Chondrocyte (in vitro differentiated cells): ENCODE measurements at regions not wholly inside any gene's neighbourhood (a gene's known extent, or its start where the extent isn't known, plus 50 kb on each side); places are given as distances from the start of the nearest gene placed in this dataset.

Experiments
- DNase-seq: peaks from one replicate; pipeline ENCODE4 v3.0.0; 2021; ENCODE audit warnings: mixed read lengths, low spot score
- H3K27ac Mint-ChIP-seq: one replicate; pipeline ENCODE4 v1.8.0; 2021; ENCODE audit warnings: mild to moderate bottlenecking, moderate library complexity, mixed read lengths; ENCODE audit not compliant: unreplicated experiment
- H3K27me3 Mint-ChIP-seq: 2 replicates; pipeline ENCODE4 v1.8.0; 2021; ENCODE audit warnings: low read depth, mixed read lengths
- H3K36me3 Mint-ChIP-seq: 2 replicates; pipeline ENCODE4 v1.8.0; 2021; ENCODE audit warnings: low read depth, mixed read lengths
- H3K4me1 Mint-ChIP-seq: 2 replicates; pipeline ENCODE4 v1.8.0; 2021; ENCODE audit warnings: low read depth, mild to moderate bottlenecking, mixed read lengths
- H3K4me3 Mint-ChIP-seq: one replicate; pipeline ENCODE4 v1.8.0; 2021; ENCODE audit warnings: mild to moderate bottlenecking, moderate library complexity, mixed read lengths; ENCODE audit not compliant: unreplicated experiment
- H3K9me3 Mint-ChIP-seq: 2 replicates; pipeline ENCODE4 v1.8.0; 2021; ENCODE audit warnings: low read depth, mixed read lengths
- CTCF ChIP-seq: fragments of 200-600 bp; sonication (generic); IDR thresholded peaks from 2 replicates; pipeline ENCODE4 v1.5.0; 2021; ENCODE audit warnings: antibody characterized with exemption, mild to moderate bottlenecking, moderate library complexity

- Mint-ChIP-seq H3K4me1 (no peaks in the 10 kb centered on the region), H3K27ac (no peak overlapping the region), H3K36me3 (no peaks in the 10 kb centered on the region), H3K27me3 (peaks cover 6% of the 10 kb centered on the region), H3K9me3 (no peaks in the 10 kb centered on the region), H3K4me3 (no peak overlapping the region)
- DNase-seq: no peak
- TF ChIP-seq CTCF: no peak
These were observed 893.2 kb downstream of the SLC16A7 start for GRCh38 chr12:60489071-60489470.

- peak; percentile 86 for TF ChIP-seq CTCF
- Mint-ChIP-seq H3K27me3 (peaks cover 7% of the 10 kb centered on the region), H3K9me3 (no peaks in the 10 kb centered on the region), H3K4me3 (no peak overlapping the region), H3K4me1 (no peaks in the 10 kb centered on the region), H3K36me3 (no peaks in the 10 kb centered on the region), H3K27ac (no peak overlapping the region)
- no peak for DNase-seq
These were observed 898.4 kb downstream of the SLC16A7 start for GRCh38 chr12:60494244-60494643.

- no peaks in the 10 kb centered on the region for H3K9me3 Mint-ChIP-seq
- H3K36me3 Mint-ChIP-seq: no peaks in the 10 kb centered on the region
- DNase-seq: no peak
- peaks cover 5% of the 10 kb centered on the region for H3K27me3 Mint-ChIP-seq
- no peak overlapping the region for H3K27ac Mint-ChIP-seq
- H3K4me3 Mint-ChIP-seq: no peak overlapping the region
- TF ChIP-seq CTCF: no peak
- H3K4me1 Mint-ChIP-seq: no peaks in the 10 kb centered on the region
These were observed 902.8 kb downstream of the SLC16A7 start for GRCh38 chr12:60498656-60499055.

- no peaks in the 10 kb centered on the region for H3K27me3 Mint-ChIP-seq
- no peak for DNase-seq
- no peaks in the 10 kb centered on the region for H3K36me3 Mint-ChIP-seq
- H3K4me1 Mint-ChIP-seq: no peaks in the 10 kb centered on the region
- no peaks in the 10 kb centered on the region for H3K9me3 Mint-ChIP-seq
- H3K27ac Mint-ChIP-seq: no peak overlapping the region
- H3K4me3 Mint-ChIP-seq: no peak overlapping the region
- no peak for TF ChIP-seq CTCF
These were observed 905.4 kb downstream of the SLC16A7 start for GRCh38 chr12:60501124-60501729.

- Mint-ChIP-seq H3K27me3 (peaks cover 1% of the 10 kb centered on the region), H3K36me3 (no peaks in the 10 kb centered on the region), H3K4me1 (no peaks in the 10 kb centered on the region), H3K4me3 (no peak overlapping the region), H3K27ac (no peak overlapping the region), H3K9me3 (peaks cover 5% of the 10 kb centered on the region)
- no peak for DNase-seq
- no peak for TF ChIP-seq CTCF
These were observed 927.0 kb downstream of the SLC16A7 start for GRCh38 chr12:60522684-60523400.
